GM18870 (cell line): ENCODE measurements at regions not wholly inside any gene's neighbourhood (a gene's known extent, or its start where the extent isn't known, plus 50 kb on each side); places are given as distances from the start of the nearest gene placed in this dataset.
"Not testable (repeated sequence)": the region's sequence is repeated elsewhere in the genome, so short reads cannot be mapped to it uniquely, and the experiment has no call there.

Experiments
- ATAC-seq: cut with Tn5 transposase; IDR thresholded peaks from one replicate; pipeline ENCODE4 v1.9.1; 2021; ENCODE audit warnings: moderate library complexity; ENCODE audit not compliant: unreplicated experiment

DNA sequence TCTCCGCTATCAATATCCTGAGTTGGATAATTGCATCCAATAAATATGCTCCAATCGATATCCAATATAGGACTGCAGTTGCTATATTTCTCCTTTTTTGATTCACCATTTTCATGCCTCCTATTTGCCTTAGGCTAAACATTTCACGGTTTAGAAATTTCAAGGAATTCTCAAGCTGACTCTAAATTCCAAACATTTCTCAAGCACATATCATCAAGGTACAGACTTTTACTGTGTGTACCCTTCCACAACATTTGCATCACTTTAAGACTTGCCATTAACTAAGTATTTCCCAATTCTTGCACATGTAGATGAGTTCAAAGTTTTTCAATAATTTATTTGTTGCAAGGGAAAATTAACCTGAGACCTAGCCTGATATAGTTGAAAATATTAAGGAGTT lies 795.2 kb upstream of the TMPRSS15 start:
- no peak for ATAC-seq

DNA sequence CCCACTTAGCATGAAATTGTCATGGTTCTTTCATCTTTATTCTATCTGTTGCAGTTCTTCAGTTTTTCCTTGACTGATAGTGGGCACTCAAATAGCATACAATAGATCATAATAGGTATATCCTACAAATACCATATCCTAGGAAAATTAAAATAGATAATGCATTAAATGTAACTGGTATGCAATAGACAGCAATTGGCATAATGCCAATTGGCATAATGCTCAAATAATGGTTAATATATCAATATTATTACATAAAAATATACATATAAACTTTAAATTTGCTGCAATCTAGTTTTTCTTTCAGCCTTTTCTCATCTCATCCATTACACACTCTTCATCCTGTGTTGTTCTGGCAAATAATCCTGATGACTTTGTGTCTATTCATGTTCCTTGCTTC lies 814.6 kb upstream of the TMPRSS15 start:
- ATAC-seq: no peak

DNA sequence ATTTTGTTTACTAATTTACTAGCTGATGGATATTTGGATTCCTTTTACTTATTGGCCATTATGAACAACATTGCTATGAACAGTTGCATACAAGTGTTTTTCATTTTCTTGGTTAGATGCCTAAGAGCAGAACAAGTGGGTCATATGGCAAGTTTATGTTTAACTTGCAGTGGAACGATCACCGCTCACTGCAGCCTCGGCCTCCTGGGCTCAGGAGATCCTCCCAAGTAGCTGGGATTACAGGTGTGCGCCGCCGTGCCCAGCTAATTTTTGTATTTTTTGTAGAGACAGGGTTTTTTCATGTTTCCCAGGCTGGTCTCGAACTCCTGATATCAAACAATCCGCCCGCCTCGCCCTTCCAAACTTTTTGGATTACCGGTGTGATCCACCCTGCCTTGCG lies 820.5 kb upstream of the TMPRSS15 start:
- ATAC-seq: no peak

DNA sequence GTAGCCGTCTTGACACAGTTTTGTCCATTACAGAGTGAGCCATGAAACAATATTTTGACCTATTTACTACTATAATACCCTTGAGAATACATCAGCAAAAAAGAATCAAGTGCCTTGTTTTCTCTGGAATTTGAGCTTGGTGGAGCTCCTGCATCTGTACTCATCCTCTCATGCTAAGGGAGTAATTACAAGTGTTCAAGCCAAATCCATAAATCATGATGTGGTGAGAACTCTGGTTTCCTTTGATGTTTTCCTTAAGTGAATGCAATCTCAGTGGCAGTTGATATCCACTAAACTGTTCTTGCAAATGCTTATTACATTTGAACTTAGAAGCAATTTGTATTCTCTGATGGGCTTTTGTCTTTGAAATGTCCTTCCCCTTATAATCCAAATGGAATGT lies 824.6 kb upstream of the TMPRSS15 start:
- ATAC-seq: no peak

GRCh38 chr21:19233841-19234240 lies 830.3 kb upstream of the TMPRSS15 start:
- not testable (repeated sequence) for ATAC-seq

DNA sequence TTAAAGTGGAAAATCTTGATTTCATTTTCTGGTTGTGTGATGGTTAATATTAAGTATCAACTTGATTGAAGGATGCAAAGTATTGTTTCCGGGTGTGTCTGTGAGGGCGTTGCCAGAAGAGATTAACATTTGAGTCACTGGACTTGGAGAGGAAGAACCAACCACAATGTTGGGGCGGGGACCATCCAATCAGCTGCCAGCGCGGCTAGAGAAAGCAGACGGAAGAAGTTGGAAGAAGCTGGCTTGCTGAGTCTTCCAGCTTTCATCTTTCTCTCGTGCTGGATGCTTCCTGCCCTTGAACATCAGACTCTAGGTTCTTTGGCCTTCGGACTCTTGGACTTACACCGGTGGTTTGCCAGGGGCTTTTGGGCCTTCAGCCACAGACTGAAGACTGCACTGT lies 832.6 kb upstream of the TMPRSS15 start:
- no peak for ATAC-seq

DNA sequence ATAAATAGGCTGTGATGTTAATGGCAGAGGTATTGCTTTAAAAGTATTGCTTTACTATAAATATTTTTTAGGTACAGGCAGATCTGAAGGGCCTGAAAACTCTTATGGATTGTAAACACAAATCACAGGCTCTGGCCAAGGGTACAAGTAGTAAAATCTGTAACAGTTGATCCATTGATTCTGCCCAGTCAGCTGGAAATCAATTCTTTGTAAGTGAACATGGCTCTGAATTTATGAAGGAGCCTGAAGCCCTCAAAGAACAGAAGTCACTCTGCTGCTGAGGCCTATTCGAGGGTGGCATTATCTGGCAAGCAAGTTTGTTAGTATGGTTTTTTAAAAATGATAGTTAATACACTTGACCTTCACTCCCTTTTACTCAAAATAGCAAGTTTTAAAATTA lies 834.0 kb upstream of the TMPRSS15 start:
- no peak for ATAC-seq

- no peak for ATAC-seq
These were observed 836.1 kb upstream of the TMPRSS15 start for GRCh38 chr21:19239696-19240095.

- no peak for ATAC-seq
These were observed 841.1 kb upstream of the TMPRSS15 start for GRCh38 chr21:19244502-19245187.

- ATAC-seq: no peak
These were observed 841.6 kb upstream of the TMPRSS15 start for GRCh38 chr21:19245188-19245580.

DNA sequence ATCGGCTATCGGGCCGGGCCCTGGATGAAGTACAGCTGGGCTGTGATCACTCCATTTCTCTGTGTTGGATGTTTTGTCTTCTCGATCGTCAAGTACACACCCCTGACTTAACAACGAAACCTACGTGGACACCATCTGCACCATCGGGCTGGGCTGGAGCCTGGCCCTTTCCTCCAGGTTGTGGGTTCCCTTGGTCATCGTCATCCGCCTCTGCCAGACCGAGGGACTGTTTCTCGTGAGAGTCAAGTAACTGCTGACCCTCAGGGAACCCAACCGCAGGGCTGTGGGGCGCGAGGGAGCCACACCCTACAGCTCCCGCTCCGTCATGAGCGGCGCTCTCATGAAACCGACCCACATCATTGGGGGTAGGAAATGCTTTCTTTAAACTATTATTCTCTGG lies 842.4 kb upstream of the TMPRSS15 start:
- ATAC-seq: no peak

GRCh38 chr21:19256934-19257660 lies 853.5 kb upstream of the TMPRSS15 start:
- no peak for ATAC-seq

DNA sequence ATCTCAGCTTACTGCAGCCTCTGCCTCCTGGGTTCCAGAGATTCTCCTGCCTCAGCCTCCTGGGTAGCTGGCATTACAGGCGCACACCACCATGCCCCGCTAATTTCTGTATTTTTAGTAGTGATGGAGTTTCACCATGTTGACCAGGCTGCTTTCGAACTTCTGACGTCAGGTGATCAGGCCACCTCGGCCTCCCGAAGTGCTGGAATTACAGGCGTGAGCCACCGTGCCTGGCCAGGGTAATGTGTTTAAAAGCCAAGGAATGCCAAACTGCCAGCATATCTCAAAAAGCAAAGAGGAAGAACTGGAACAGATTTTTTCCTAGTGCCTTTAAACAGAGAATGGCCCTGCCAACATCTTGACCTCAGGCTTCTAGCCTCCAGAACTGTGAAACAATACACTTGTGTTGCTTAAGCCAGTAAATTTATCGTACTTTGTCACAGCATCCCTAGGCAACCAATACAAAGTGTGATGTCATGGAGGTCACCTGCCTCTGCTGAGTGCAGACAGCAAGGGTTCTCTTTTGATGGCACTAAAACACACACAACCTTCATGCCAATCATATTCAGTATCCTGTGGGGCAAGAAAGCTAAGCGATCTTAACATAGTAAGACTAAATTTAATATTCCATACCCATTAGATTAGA lies 858.3 kb upstream of the TMPRSS15 start:
- no peak for ATAC-seq

- ATAC-seq: no peak
These were observed 863.1 kb upstream of the TMPRSS15 start for GRCh38 chr21:19266636-19267035.

DNA sequence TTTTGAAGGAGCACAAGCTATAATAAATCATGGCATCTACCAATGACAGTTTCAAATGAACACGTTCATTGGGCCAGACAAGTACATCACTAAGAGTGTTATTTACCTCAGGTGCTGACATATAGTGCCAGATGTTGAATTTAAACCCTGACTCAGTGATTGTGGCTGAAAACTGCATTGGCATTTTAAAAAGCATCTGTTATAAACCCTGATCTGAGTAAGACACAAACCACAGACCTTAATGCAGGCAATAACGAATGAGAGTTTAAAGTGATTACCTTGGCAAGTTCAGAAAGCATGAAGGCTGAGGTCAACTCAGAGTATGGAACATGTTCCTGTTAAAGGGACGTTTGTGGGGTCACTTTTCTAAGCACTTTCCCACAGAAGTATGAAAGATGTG lies 865.1 kb upstream of the TMPRSS15 start:
- no peak for ATAC-seq

DNA sequence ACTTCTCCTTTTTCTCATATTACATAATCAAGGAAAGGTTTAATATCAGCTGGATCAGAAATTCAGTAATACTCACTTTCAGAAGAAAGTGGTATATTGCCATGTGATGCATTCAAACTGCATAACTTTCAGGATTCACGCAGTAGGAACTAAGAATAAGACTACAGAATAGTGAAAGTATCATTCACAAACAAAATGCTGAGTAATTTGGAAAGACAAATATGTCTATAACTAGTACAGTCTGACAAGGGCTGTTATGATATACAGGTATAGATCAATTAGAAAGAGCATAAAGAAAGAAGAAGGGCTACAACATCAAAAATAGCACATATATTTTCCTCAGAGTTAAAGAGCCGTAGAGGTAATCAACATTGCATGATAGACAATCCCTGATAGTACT lies 871.5 kb upstream of the TMPRSS15 start:
- no peak for ATAC-seq

- ATAC-seq: no peak
These were observed 873.1 kb upstream of the TMPRSS15 start for GRCh38 chr21:19276665-19277064.

GRCh38 chr21:19286876-19287275 lies 883.3 kb upstream of the TMPRSS15 start:
- ATAC-seq: no peak

DNA sequence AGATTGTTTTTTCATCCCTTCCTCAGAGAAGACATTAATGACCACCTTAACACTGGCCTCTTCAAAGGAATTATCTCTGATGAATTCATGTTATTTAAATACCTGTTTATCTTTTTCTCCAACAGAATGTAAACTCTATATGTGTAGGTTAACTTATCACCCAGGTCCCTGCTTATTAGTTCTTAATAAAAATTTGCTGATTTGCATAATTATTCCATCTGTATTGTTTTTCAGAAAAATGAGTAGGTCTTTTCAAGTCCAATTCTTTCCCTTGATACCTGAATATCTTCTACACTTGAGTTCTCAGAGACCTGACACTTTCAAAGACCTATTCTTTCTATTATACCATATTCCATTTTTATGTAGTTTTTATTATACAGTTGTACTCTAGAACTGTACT lies 886.7 kb upstream of the TMPRSS15 start:
- no peak for ATAC-seq

GRCh38 chr21:19320291-19320690 lies 916.7 kb upstream of the TMPRSS15 start:
- no peak for ATAC-seq

- no peak for ATAC-seq
These were observed 918.1 kb upstream of the TMPRSS15 start for GRCh38 chr21:19321688-19322087.

DNA sequence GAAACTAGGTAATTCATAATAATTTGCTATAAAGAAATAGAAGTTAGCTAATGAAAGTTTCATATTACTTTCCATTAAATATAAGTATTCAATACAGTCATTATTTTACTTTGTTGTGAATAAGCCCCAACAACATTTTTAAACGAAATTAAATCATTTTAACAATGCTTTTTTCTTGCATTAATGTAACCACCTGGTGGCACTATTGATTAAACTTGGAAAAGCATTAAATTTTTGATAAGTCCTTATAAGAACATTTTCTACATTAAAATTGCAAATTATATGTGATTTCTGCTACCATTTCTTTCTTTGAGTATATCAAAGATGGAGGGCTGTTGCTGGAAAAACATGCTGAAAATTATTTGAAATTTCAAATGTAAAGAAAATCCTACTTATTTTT lies 918.8 kb upstream of the TMPRSS15 start:
- no peak for ATAC-seq
